ENCODE measurements at regions not wholly inside any gene's neighbourhood (a gene's known extent, or its start where the extent isn't known, plus 50 kb on each side); places are given as distances from the start of the nearest gene placed in this dataset.

GRCh38 chr9:78566948-78567675 lies 270.2 kb downstream of the PSAT1 start:
- no peak for DNase-seq

- no peak for DNase-seq
Measured at GRCh38 chr9:78567693-78568092, 270.8 kb downstream of the PSAT1 start.

- no peak for DNase-seq
Measured at GRCh38 chr9:78568774-78569173, 271.8 kb downstream of the PSAT1 start.

DNA sequence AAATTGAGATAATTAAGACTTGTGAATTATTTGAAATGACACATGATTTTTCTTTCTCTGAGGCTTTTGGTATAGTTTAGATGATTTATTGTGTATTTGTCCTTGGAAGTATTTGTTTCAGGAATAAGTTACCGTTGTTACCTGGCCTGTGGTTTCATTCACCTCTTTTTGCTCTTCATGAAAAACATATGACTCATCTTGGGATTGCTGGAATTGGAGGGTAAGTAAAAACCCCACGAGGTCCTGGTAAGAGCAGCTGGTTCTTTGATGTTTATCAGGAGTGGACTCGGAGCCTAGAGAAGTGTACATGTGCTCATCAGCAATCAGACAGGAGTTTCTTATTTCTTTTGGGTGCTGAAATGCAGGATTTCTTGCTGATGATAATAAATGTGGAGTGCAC lies 275.3 kb downstream of the PSAT1 start:
- DNase-seq, result no peak

- no peak for DNase-seq
Measured at GRCh38 chr9:78573205-78573604, 276.3 kb downstream of the PSAT1 start.

GRCh38 chr9:78573669-78574068 lies 276.7 kb downstream of the PSAT1 start:
- no peak for DNase-seq

GRCh38 chr9:78574354-78575045 lies 277.6 kb downstream of the PSAT1 start:
- no peak for DNase-seq

GRCh38 chr9:78575081-78575480 lies 278.2 kb downstream of the PSAT1 start:
- DNase-seq, result no peak

DNA sequence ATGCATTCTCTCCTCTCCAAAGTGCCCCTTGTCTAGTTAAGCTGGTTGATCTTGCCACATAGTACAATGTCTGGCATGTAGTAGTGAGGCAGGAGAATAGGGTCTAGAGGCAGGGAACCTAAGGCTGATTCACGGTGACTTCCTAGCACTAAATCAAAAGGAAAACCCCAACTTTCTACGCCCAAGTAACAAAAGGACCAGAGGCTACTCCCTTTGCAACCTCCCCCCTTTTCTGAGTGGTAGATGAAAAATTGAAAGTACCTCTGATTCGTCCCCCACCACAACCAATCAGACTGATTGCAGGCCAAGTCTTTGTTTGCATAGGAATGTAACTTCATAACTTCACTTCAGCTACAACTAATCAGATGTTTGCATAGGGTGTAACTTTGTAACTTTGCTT lies 278.8 kb downstream of the PSAT1 start:
- no peak for DNase-seq

DNA sequence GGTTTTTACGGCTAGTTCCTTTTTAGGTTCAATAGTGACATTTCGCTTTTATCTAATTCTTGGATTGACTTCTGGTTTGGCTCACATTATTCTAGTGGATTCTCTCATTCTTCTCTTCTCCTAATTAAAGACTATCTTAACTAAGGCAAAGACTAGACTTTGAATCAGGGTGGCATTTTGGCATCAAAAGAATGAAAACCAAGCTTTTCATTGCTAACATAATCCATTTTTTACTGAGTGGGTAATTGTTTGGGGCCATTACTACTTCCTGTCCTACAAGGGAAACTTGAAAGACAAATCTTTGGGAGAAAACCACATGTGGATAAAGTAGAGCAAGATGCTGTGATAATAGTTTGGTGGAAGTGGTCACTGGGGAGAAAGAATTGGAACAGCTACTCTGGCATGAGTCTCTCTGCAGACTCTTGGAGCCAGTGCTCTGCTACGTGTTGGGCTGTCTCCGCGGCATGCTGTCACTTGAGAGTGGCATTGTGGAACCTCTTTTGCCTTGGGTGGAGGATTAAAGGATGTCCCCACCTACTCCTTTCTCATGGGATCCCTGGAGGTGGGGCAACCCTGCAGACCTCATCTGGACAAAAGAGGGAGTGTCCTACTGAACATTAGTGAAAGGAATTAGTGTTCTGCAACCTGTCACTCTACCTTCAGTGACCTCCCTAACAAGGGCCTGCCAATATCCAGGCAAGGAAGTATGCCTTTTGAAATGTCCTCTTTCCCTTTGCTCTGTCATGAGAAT lies 280.4 kb downstream of the PSAT1 start:
- DNase-seq, result no peak

- no peak for DNase-seq
Measured at GRCh38 chr9:78578072-78578471, 281.1 kb downstream of the PSAT1 start.

DNA sequence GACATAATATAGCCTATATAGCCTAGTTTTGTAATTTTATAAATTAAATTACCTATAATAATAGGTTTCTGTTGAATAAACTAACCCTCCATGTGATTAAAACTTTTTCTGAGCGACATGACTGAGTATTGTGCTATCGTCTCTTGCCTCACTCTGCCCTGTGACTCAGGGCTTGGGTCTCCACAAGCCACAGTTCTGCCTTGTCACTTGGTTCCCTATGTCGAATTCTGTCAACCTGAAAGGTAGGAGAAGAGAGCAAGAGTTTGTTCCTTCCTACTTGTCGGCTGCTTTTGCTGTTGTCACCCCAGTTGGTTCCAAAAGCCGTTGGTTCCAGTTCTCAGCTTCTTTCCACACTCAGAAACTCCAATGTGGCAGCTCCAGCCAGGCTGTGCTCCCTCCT lies 285.9 kb downstream of the PSAT1 start:
- no peak for DNase-seq

- no peak for DNase-seq
Measured at GRCh38 chr9:78584589-78584988, 287.7 kb downstream of the PSAT1 start.

GRCh38 chr9:78585909-78586308 lies 289.0 kb downstream of the PSAT1 start:
- no peak for DNase-seq

DNA sequence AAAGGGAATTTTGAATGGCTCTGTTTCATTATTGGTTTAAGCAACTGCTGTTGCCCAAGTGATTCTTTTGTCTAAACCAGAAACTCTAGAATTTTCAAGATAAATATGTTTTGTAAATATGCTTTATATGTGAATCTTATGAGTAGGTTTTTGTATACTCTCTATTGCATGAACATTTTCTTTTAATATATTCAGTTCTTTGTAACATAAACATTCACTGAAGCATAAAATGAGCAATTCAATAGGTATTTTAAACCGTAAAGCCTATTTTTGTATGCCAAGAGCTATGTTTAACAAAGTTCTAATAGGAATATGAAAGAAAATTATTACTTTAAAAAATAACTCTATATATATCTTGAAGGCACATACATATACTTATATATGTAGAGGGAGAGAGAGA lies 293.1 kb downstream of the PSAT1 start:
- DNase-seq, result no peak

GRCh38 chr9:78592811-78593210 lies 295.9 kb downstream of the PSAT1 start:
- no peak for DNase-seq

- DNase-seq, result no peak
Measured at GRCh38 chr9:78595200-78595945, 298.4 kb downstream of the PSAT1 start.

- DNase-seq, result no peak
Measured at GRCh38 chr9:78596346-78596745, 299.4 kb downstream of the PSAT1 start.

DNA sequence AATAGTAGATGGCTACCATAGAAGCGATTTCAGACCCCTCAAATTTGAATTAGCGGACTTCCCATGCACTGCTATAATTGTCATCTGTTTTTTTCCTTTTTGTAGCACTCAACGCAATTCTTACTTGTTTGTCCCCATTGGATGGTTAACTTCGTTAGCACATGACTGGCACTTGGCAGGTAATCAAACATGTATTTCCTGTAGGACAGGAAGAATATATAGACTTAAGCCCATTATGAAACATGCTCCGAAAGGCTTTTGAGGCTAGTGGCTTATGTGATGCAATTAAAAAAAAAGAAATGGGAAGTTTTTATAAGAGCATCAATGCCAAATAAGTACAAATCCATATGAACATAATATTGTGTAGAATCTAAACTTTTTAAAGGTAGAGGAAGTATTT lies 301.2 kb downstream of the PSAT1 start:
- DNase-seq, result no peak

- DNase-seq, result no peak
Measured at GRCh38 chr9:78599926-78600325, 303.0 kb downstream of the PSAT1 start.

DNA sequence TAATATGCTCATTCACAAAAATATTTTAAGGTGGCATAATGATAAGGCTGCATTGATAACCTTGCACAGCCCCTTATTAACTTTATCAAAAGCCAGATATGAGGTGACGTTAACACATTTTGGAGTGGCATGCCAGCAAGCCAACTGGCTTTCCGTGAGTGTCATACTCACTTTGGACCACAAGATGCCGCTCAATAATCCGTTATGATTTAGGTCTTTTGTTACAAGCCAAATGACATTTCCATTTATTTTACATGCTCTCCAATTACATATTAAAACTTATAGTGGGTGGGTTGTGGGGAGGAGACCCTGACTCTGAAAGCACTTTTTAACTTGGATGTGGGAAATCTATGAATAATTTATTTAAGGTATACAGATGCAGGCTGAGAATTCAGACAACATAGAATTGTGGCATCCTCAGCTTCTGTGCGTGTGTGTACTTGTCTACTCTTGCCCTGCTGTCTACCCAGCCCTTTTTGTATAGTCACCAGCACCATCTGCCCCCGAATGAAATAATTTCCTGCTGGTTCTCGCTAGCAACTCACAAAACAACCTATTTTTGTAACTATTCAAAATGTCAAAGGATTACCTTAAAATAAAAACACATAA lies 305.1 kb downstream of the PSAT1 start:
- no peak for DNase-seq
